Kidney epithelial cell (primary cell): ENCODE measurements at regions not wholly inside any gene's neighbourhood (a gene's known extent, or its start where the extent isn't known, plus 50 kb on each side); places are given as distances from the start of the nearest gene placed in this dataset.
A peak's percentile ranks its signal among the peaks of the same experiment; 100 is the strongest.

ENCODE experiments used
- DNase-seq: peaks from one replicate; pipeline ENCODE4 v3.0.0-alpha.2; 2010; ENCODE audit warnings: low read depth
- H3K27me3 ChIP-seq: 2 replicates; pipeline ENCODE4 v1.6.0; 2011; ENCODE audit warnings: low read length; ENCODE audit not compliant: control insufficient read depth, insufficient read depth
- H3K36me3 ChIP-seq: 2 replicates; pipeline ENCODE4 v1.5.1; 2011; ENCODE audit warnings: low read length; ENCODE audit not compliant: control insufficient read depth, insufficient read depth
- H3K4me3 ChIP-seq: 2 replicates; pipeline ENCODE4 v1.5.1; 2011; ENCODE audit warnings: low read depth, mild to moderate bottlenecking, control low read depth, low read length
- TF ChIP-seq, protein P1 (sequence below): IDR thresholded peaks from 2 replicates; pipeline ENCODE4 v1.5.1; 2011; ENCODE audit warnings: mild to moderate bottlenecking, moderate library complexity, low read length, control low read depth, inconsistent platforms; ENCODE audit not compliant: insufficient read depth, poor library complexity, severe bottlenecking

GRCh38 chr16:51543971-51544370 lies 392.9 kb upstream of the SALL1 start:
- no peak overlapping the region for H3K4me3 ChIP-seq
- TF ChIP-seq, protein P1, sequence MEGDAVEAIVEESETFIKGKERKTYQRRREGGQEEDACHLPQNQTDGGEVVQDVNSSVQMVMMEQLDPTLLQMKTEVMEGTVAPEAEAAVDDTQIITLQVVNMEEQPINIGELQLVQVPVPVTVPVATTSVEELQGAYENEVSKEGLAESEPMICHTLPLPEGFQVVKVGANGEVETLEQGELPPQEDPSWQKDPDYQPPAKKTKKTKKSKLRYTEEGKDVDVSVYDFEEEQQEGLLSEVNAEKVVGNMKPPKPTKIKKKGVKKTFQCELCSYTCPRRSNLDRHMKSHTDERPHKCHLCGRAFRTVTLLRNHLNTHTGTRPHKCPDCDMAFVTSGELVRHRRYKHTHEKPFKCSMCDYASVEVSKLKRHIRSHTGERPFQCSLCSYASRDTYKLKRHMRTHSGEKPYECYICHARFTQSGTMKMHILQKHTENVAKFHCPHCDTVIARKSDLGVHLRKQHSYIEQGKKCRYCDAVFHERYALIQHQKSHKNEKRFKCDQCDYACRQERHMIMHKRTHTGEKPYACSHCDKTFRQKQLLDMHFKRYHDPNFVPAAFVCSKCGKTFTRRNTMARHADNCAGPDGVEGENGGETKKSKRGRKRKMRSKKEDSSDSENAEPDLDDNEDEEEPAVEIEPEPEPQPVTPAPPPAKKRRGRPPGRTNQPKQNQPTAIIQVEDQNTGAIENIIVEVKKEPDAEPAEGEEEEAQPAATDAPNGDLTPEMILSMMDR = no peak
- DNase-seq = no peak
- H3K27me3 ChIP-seq = no peaks in the 10 kb centered on the region
- H3K36me3 ChIP-seq = no peaks in the 10 kb centered on the region

DNA sequence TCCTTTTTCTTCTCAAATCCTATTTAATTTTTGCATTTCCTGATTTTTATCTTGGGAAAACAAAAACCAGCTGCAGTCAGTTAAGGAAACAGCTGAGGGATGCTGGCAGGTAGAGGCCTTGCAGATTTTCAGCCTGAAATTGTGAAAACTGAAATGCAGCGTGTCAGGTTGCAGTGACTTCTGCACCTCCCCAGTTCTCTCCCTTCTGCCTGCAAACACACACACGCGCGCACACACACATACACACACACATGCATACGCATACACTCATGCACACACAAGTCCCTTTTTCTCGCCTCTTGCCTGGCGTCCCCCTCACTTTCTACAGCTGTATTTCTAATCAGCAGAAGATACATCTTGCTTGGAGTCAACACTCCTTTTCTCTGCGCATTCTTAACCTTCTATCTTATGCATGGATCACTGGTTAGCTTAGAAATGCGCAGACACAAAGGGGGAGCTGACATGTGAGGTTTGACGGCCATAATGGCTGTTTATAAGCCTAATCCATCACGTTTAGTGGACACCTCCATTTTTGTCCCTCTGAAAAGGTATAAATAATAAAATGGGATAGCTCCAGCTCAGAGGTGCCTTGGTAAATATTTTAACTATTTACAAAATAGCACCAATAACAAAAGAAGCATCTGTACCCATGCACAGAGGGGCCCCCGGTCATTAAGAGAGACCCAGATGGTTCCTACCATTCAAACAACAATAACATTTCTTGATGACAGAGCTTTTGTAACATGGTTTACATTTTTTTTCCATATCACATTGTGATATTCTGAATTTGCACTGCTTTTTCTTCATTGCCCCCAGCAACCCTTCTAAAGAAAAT lies 392.1 kb upstream of the SALL1 start:
- H3K4me3 ChIP-seq = no peak overlapping the region
- H3K27me3 ChIP-seq = no peaks in the 10 kb centered on the region

GRCh38 chr16:51540259-51540658 lies 389.2 kb upstream of the SALL1 start:
- TF ChIP-seq, protein P1 = no peak
- Histone ChIP-seq H3K36me3 (no peaks in the 10 kb centered on the region), H3K27me3 (no peaks in the 10 kb centered on the region), H3K4me3 (no peak overlapping the region)
- DNase-seq = no peak

More for the DNA sequence above, 392.1 kb upstream of the SALL1 start:
- TF ChIP-seq, protein P1 = no peak
- no peak for DNase-seq
- H3K36me3 ChIP-seq = no peaks in the 10 kb centered on the region

GRCh38 chr16:51538707-51539498 lies 387.8 kb upstream of the SALL1 start:
- TF ChIP-seq, protein P1 = no peak
- Histone ChIP-seq H3K4me3 (no peak overlapping the region), H3K27me3 (no peaks in the 10 kb centered on the region), H3K36me3 (no peaks in the 10 kb centered on the region)
- DNase-seq = peak; percentile 96

DNA sequence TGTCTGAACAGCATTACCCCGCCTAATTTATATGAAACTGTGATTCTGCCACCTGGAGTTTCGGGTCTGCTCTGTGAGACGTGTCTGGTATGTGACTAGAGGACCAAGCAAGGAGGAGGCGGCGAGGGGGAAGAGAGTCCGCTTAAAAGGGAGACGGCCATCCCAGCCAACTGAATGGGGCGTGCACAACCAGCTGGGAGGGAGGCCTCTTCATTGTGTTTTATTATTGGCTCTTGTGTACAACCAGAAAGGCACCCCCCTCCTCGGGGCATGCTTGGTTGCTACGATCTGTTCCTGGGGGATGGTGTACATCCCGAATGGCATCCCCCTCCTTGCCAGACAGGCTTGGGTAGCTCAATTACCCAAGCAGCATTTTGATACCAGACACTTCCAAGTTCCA lies 384.5 kb upstream of the SALL1 start:
- TF ChIP-seq, protein P1 = no peak
- Histone ChIP-seq H3K27me3 (no peaks in the 10 kb centered on the region), H3K4me3 (no peak overlapping the region), H3K36me3 (no peaks in the 10 kb centered on the region)
- no peak for DNase-seq
